Activated gamma-delta T cell treated with Interleukin-2 at 50 U/mL for 16 hours (primary cell): ENCODE measurements at regions not wholly inside any gene's neighbourhood (a gene's known extent, or its start where the extent isn't known, plus 50 kb on each side); places are given as distances from the start of the nearest gene placed in this dataset.

Source experiments
- DNase-seq: peaks from one replicate; pipeline ENCODE4 v3.0.0-alpha.2; 2020

GRCh38 chr6:40973304-40973703 lies 65.7 kb downstream of the UNC5CL start:
- no peak for DNase-seq

- DNase-seq = no peak
Observed at GRCh38 chr6:40972814-40973213, 66.2 kb downstream of the UNC5CL start.

- DNase-seq = no peak
Observed at GRCh38 chr6:40972190-40972589, 66.8 kb downstream of the UNC5CL start.

- DNase-seq = no peak
Observed at GRCh38 chr6:40968620-40969164, 70.3 kb downstream of the UNC5CL start.

- no peak for DNase-seq
Observed at GRCh38 chr6:40966860-40967259, 72.2 kb downstream of the UNC5CL start.

- no peak for DNase-seq
Observed at GRCh38 chr6:40965046-40965445, 74.0 kb downstream of the UNC5CL start.

GRCh38 chr6:40963019-40963418 lies 76.0 kb downstream of the UNC5CL start:
- no peak for DNase-seq

- no peak for DNase-seq
Observed at GRCh38 chr6:40962241-40962640, 76.8 kb downstream of the UNC5CL start.

- no peak for DNase-seq
Observed at GRCh38 chr6:40961831-40962230, 77.2 kb downstream of the UNC5CL start.

GRCh38 chr6:40960742-40961430 lies 78.1 kb downstream of the UNC5CL start:
- no peak for DNase-seq

- DNase-seq = no peak
Observed at GRCh38 chr6:40959781-40960327, 79.2 kb downstream of the UNC5CL start.

GRCh38 chr6:40958738-40959137 lies 80.3 kb downstream of the UNC5CL start:
- no peak for DNase-seq

- DNase-seq = no peak
Observed at GRCh38 chr6:40957616-40958492, 81.2 kb downstream of the UNC5CL start.

GRCh38 chr6:40956936-40957335 lies 82.1 kb downstream of the UNC5CL start:
- no peak for DNase-seq

- no peak for DNase-seq
Observed at GRCh38 chr6:40955178-40955545, 83.9 kb downstream of the UNC5CL start.

GRCh38 chr6:40954446-40955177 lies 84.4 kb downstream of the UNC5CL start:
- DNase-seq = no peak

- no peak for DNase-seq
Observed at GRCh38 chr6:40953486-40953885, 85.5 kb downstream of the UNC5CL start.

- DNase-seq = no peak
Observed at GRCh38 chr6:40950986-40951698, 87.9 kb downstream of the UNC5CL start.

- DNase-seq = no peak
Observed at GRCh38 chr6:40948570-40948969, 90.5 kb downstream of the UNC5CL start.

GRCh38 chr6:40947876-40948526 lies 91.0 kb downstream of the UNC5CL start:
- no peak for DNase-seq

- no peak for DNase-seq
Observed at GRCh38 chr6:40946738-40947301, 92.2 kb downstream of the UNC5CL start.
